ENCODE measurements at regions not wholly inside any gene's neighbourhood (a gene's known extent, or its start where the extent isn't known, plus 50 kb on each side); places are given as distances from the start of the nearest gene placed in this dataset.

- DNase-seq (ENCODE audit: low read depth), result no peak
Observed at GRCh38 chr5:58094031-58094430, 365.9 kb downstream of the PLK2 start.

GRCh38 chr5:58090704-58091103 is 369.2 kb downstream of the PLK2 start:
- H3K4me3 ChIP-seq (ENCODE audit: low read depth, low read length), result no peak overlapping the region
- no peak for DNase-seq (ENCODE audit: low read depth)
- TF ChIP-seq POLR2A (IDR thresholded peaks at IDR 0.05; ENCODE audit: extremely low read depth, insufficient read length) (no peak), CTCF (IDR thresholded peaks at IDR 0.05; ENCODE audit: low read depth, low read length) (no peak), MYC (IDR thresholded peaks at IDR 0.05; ENCODE audit: low read depth, low read length) (no peak), MAX (IDR thresholded peaks at IDR 0.05; ENCODE audit: low read depth, low read length) (no peak)

More at GRCh38 chr5:58094031-58094430, 365.9 kb downstream of the PLK2 start:
- no peak overlapping the region for H3K4me3 ChIP-seq (ENCODE audit: low read depth, low read length)
- no peak for TF ChIP-seq POLR2A (IDR thresholded peaks at IDR 0.05; ENCODE audit: extremely low read depth, insufficient read length)

GRCh38 chr5:58088941-58089340 is 370.9 kb downstream of the PLK2 start:
- no peak for DNase-seq (ENCODE audit: low read depth)
- H3K4me3 ChIP-seq (ENCODE audit: low read depth, low read length), result no peak overlapping the region
- TF ChIP-seq CTCF (IDR thresholded peaks at IDR 0.05; ENCODE audit: low read depth, low read length), result no peak
- TF ChIP-seq MYC (IDR thresholded peaks at IDR 0.05; ENCODE audit: low read depth, low read length), result no peak
- TF ChIP-seq POLR2A (IDR thresholded peaks at IDR 0.05; ENCODE audit: extremely low read depth, insufficient read length), result no peak
- TF ChIP-seq MAX (IDR thresholded peaks at IDR 0.05; ENCODE audit: low read depth, low read length), result no peak

- no peak overlapping the region for H3K4me3 ChIP-seq (ENCODE audit: low read depth, low read length)
- no peak for DNase-seq (ENCODE audit: low read depth)
- TF ChIP-seq MYC (IDR thresholded peaks at IDR 0.05; ENCODE audit: low read depth, low read length), result no peak
Observed at GRCh38 chr5:58087905-58088304, 372.0 kb downstream of the PLK2 start.

- no peak overlapping the region for H3K4me3 ChIP-seq (ENCODE audit: low read depth, low read length)
- TF ChIP-seq POLR2A (IDR thresholded peaks at IDR 0.05; ENCODE audit: extremely low read depth, insufficient read length) (no peak), CTCF (IDR thresholded peaks at IDR 0.05; ENCODE audit: low read depth, low read length) (no peak), MYC (IDR thresholded peaks at IDR 0.05; ENCODE audit: low read depth, low read length) (no peak), MAX (IDR thresholded peaks at IDR 0.05; ENCODE audit: low read depth, low read length) (no peak)
- DNase-seq (ENCODE audit: low read depth), result no peak
Observed at GRCh38 chr5:58087123-58087522, 372.8 kb downstream of the PLK2 start.

- DNase-seq (ENCODE audit: low read depth), result no peak
- no peak for TF ChIP-seq MYC (IDR thresholded peaks at IDR 0.05; ENCODE audit: low read depth, low read length)
- TF ChIP-seq MAX (IDR thresholded peaks at IDR 0.05; ENCODE audit: low read depth, low read length), result no peak
- no peak for TF ChIP-seq CTCF (IDR thresholded peaks at IDR 0.05; ENCODE audit: low read depth, low read length)
Observed at GRCh38 chr5:58085800-58086199, 374.1 kb downstream of the PLK2 start.

GRCh38 chr5:58081435-58081834 is 378.5 kb downstream of the PLK2 start:
- TF ChIP-seq MYC (IDR thresholded peaks at IDR 0.05; ENCODE audit: low read depth, low read length) (no peak), CTCF (IDR thresholded peaks at IDR 0.05; ENCODE audit: low read depth, low read length) (no peak), POLR2A (IDR thresholded peaks at IDR 0.05; ENCODE audit: extremely low read depth, insufficient read length) (no peak), MAX (IDR thresholded peaks at IDR 0.05; ENCODE audit: low read depth, low read length) (no peak)
- no peak overlapping the region for H3K4me3 ChIP-seq (ENCODE audit: low read depth, low read length)
- DNase-seq (ENCODE audit: low read depth), result no peak

More at GRCh38 chr5:58085800-58086199, 374.1 kb downstream of the PLK2 start:
- no peak overlapping the region for H3K4me3 ChIP-seq (ENCODE audit: low read depth, low read length)
